ENCODE measurements at regions not wholly inside any gene's neighbourhood (a gene's known extent, or its start where the extent isn't known, plus 50 kb on each side); places are given as distances from the start of the nearest gene placed in this dataset.
A peak's percentile ranks its signal among the peaks of the same experiment; 100 is the strongest.
"Not testable (repeated sequence)": the region's sequence is repeated elsewhere in the genome, so short reads cannot be mapped to it uniquely, and the experiment has no call there.

GRCh38 chr11:67878666-67879065, 125.2 kb downstream of the UNC93B1 start:
- H3K4me3 ChIP-seq (ENCODE audit: low read length in 2 of 2); H3K9me3 ChIP-seq (ENCODE audit: control insufficient read depth in 2 of 2, low read length in 2 of 2); H3K9ac ChIP-seq (ENCODE audit: low read depth in 1 of 2, low read length in 2 of 2); H3K27me3 ChIP-seq (ENCODE audit: control insufficient read depth in 2 of 2, insufficient read depth in 2 of 2, low read length in 2 of 2); H3K36me3 ChIP-seq (ENCODE audit: control insufficient read depth in 2 of 2, insufficient read depth in 2 of 2, low read length in 2 of 2); H3K27ac ChIP-seq (ENCODE audit: low read depth in 2 of 2, low read length in 2 of 2); H3K4me1 ChIP-seq (ENCODE audit: control insufficient read depth in 2 of 2, insufficient read depth in 2 of 2, low read length in 2 of 2): not testable (repeated sequence)

GRCh38 chr11:67877316-67877715, 126.6 kb downstream of the UNC93B1 start:
- not testable (repeated sequence) for H3K9ac ChIP-seq (ENCODE audit: low read depth in 1 of 2, low read length in 2 of 2); H3K4me1 ChIP-seq (ENCODE audit: control insufficient read depth in 2 of 2, insufficient read depth in 2 of 2, low read length in 2 of 2); H3K4me3 ChIP-seq (ENCODE audit: low read length in 2 of 2); H3K27ac ChIP-seq (ENCODE audit: low read depth in 2 of 2, low read length in 2 of 2); H3K36me3 ChIP-seq (ENCODE audit: control insufficient read depth in 2 of 2, insufficient read depth in 2 of 2, low read length in 2 of 2); H3K27me3 ChIP-seq (ENCODE audit: control insufficient read depth in 2 of 2, insufficient read depth in 2 of 2, low read length in 2 of 2); H3K9me3 ChIP-seq (ENCODE audit: control insufficient read depth in 2 of 2, low read length in 2 of 2)

- not testable (repeated sequence) for H3K9me3 ChIP-seq (ENCODE audit: control insufficient read depth in 2 of 2, low read length in 2 of 2); H3K27ac ChIP-seq (ENCODE audit: low read depth in 2 of 2, low read length in 2 of 2); H3K27me3 ChIP-seq (ENCODE audit: control insufficient read depth in 2 of 2, insufficient read depth in 2 of 2, low read length in 2 of 2)
These were observed 130.7 kb downstream of the UNC93B1 start for GRCh38 chr11:67873223-67873622.

GRCh38 chr11:67871168-67871567, 132.7 kb downstream of the UNC93B1 start:
- not testable (repeated sequence) for H3K27ac ChIP-seq (ENCODE audit: low read depth in 2 of 2, low read length in 2 of 2); H3K4me3 ChIP-seq (ENCODE audit: low read length in 2 of 2); H3K9me3 ChIP-seq (ENCODE audit: control insufficient read depth in 2 of 2, low read length in 2 of 2); H3K27me3 ChIP-seq (ENCODE audit: control insufficient read depth in 2 of 2, insufficient read depth in 2 of 2, low read length in 2 of 2); H3K9ac ChIP-seq (ENCODE audit: low read depth in 1 of 2, low read length in 2 of 2); H3K4me1 ChIP-seq (ENCODE audit: control insufficient read depth in 2 of 2, insufficient read depth in 2 of 2, low read length in 2 of 2); H3K36me3 ChIP-seq (ENCODE audit: control insufficient read depth in 2 of 2, insufficient read depth in 2 of 2, low read length in 2 of 2)

More at GRCh38 chr11:67873223-67873622, 130.7 kb downstream of the UNC93B1 start:
- H3K36me3 ChIP-seq (ENCODE audit: control insufficient read depth in 2 of 2, insufficient read depth in 2 of 2, low read length in 2 of 2); H3K4me1 ChIP-seq (ENCODE audit: control insufficient read depth in 2 of 2, insufficient read depth in 2 of 2, low read length in 2 of 2); H3K4me3 ChIP-seq (ENCODE audit: low read length in 2 of 2); H3K9ac ChIP-seq (ENCODE audit: low read depth in 1 of 2, low read length in 2 of 2): not testable (repeated sequence)

- not testable (repeated sequence) for H3K36me3 ChIP-seq (ENCODE audit: control insufficient read depth in 2 of 2, insufficient read depth in 2 of 2, low read length in 2 of 2); H3K27me3 ChIP-seq (ENCODE audit: control insufficient read depth in 2 of 2, insufficient read depth in 2 of 2, low read length in 2 of 2); H3K27ac ChIP-seq (ENCODE audit: low read depth in 2 of 2, low read length in 2 of 2)
These were observed 141.0 kb downstream of the UNC93B1 start for GRCh38 chr11:67862896-67863295.

GRCh38 chr11:67859513-67860161, 144.3 kb downstream of the UNC93B1 start:
- H3K9me3 ChIP-seq (ENCODE audit: control insufficient read depth in 2 of 2, low read length in 2 of 2); H3K4me3 ChIP-seq (ENCODE audit: low read length in 2 of 2); H3K4me1 ChIP-seq (ENCODE audit: control insufficient read depth in 2 of 2, insufficient read depth in 2 of 2, low read length in 2 of 2); H3K9ac ChIP-seq (ENCODE audit: low read depth in 1 of 2, low read length in 2 of 2); H3K36me3 ChIP-seq (ENCODE audit: control insufficient read depth in 2 of 2, insufficient read depth in 2 of 2, low read length in 2 of 2); H3K27ac ChIP-seq (ENCODE audit: low read depth in 2 of 2, low read length in 2 of 2); H3K27me3 ChIP-seq (ENCODE audit: control insufficient read depth in 2 of 2, insufficient read depth in 2 of 2, low read length in 2 of 2): not testable (repeated sequence)

More at GRCh38 chr11:67862896-67863295, 141.0 kb downstream of the UNC93B1 start:
- not testable (repeated sequence) for H3K9ac ChIP-seq (ENCODE audit: low read depth in 1 of 2, low read length in 2 of 2); H3K4me1 ChIP-seq (ENCODE audit: control insufficient read depth in 2 of 2, insufficient read depth in 2 of 2, low read length in 2 of 2); H3K4me3 ChIP-seq (ENCODE audit: low read length in 2 of 2); H3K9me3 ChIP-seq (ENCODE audit: control insufficient read depth in 2 of 2, low read length in 2 of 2)

GRCh38 chr11:67850747-67851146, 153.2 kb downstream of the UNC93B1 start:
- H3K36me3 ChIP-seq (ENCODE audit: control insufficient read depth in 2 of 2, insufficient read depth in 2 of 2, low read length in 2 of 2); H3K9me3 ChIP-seq (ENCODE audit: control insufficient read depth in 2 of 2, low read length in 2 of 2); H3K4me3 ChIP-seq (ENCODE audit: low read length in 2 of 2); H3K27ac ChIP-seq (ENCODE audit: low read depth in 2 of 2, low read length in 2 of 2); H3K4me1 ChIP-seq (ENCODE audit: control insufficient read depth in 2 of 2, insufficient read depth in 2 of 2, low read length in 2 of 2); H3K27me3 ChIP-seq (ENCODE audit: control insufficient read depth in 2 of 2, insufficient read depth in 2 of 2, low read length in 2 of 2); H3K9ac ChIP-seq (ENCODE audit: low read depth in 1 of 2, low read length in 2 of 2): not testable (repeated sequence)

GRCh38 chr11:67849766-67850165, 154.1 kb downstream of the UNC93B1 start:
- H3K27ac ChIP-seq (ENCODE audit: low read depth in 2 of 2, low read length in 2 of 2); H3K36me3 ChIP-seq (ENCODE audit: control insufficient read depth in 2 of 2, insufficient read depth in 2 of 2, low read length in 2 of 2); H3K27me3 ChIP-seq (ENCODE audit: control insufficient read depth in 2 of 2, insufficient read depth in 2 of 2, low read length in 2 of 2); H3K4me1 ChIP-seq (ENCODE audit: control insufficient read depth in 2 of 2, insufficient read depth in 2 of 2, low read length in 2 of 2); H3K9me3 ChIP-seq (ENCODE audit: control insufficient read depth in 2 of 2, low read length in 2 of 2); H3K9ac ChIP-seq (ENCODE audit: low read depth in 1 of 2, low read length in 2 of 2); H3K4me3 ChIP-seq (ENCODE audit: low read length in 2 of 2): not testable (repeated sequence)

GRCh38 chr11:67847896-67848875, 155.7 kb downstream of the UNC93B1 start:
- Histone ChIP-seq H3K9ac (ENCODE audit: low read depth in 1 of 2, low read length in 2 of 2) (peak overlapping the region in 1 of 2 donors; percentile 53), H3K4me3 (ENCODE audit: low read length in 2 of 2) (peak overlapping the region in 1 of 2 donors; percentile 31)
- not testable (repeated sequence) for H3K4me1 ChIP-seq (ENCODE audit: control insufficient read depth in 2 of 2, insufficient read depth in 2 of 2, low read length in 2 of 2); H3K27ac ChIP-seq (ENCODE audit: low read depth in 2 of 2, low read length in 2 of 2); H3K36me3 ChIP-seq (ENCODE audit: control insufficient read depth in 2 of 2, insufficient read depth in 2 of 2, low read length in 2 of 2); H3K9me3 ChIP-seq (ENCODE audit: control insufficient read depth in 2 of 2, low read length in 2 of 2); H3K27me3 ChIP-seq (ENCODE audit: control insufficient read depth in 2 of 2, insufficient read depth in 2 of 2, low read length in 2 of 2)

- H3K36me3 ChIP-seq (ENCODE audit: control insufficient read depth in 2 of 2, insufficient read depth in 2 of 2, low read length in 2 of 2); H3K9ac ChIP-seq (ENCODE audit: low read depth in 1 of 2, low read length in 2 of 2); H3K4me3 ChIP-seq (ENCODE audit: low read length in 2 of 2); H3K27ac ChIP-seq (ENCODE audit: low read depth in 2 of 2, low read length in 2 of 2); H3K9me3 ChIP-seq (ENCODE audit: control insufficient read depth in 2 of 2, low read length in 2 of 2); H3K4me1 ChIP-seq (ENCODE audit: control insufficient read depth in 2 of 2, insufficient read depth in 2 of 2, low read length in 2 of 2); H3K27me3 ChIP-seq (ENCODE audit: control insufficient read depth in 2 of 2, insufficient read depth in 2 of 2, low read length in 2 of 2): not testable (repeated sequence)
These were observed 157.6 kb downstream of the UNC93B1 start for GRCh38 chr11:67846303-67846702.
